ENCODE measurements at regions not wholly inside any gene's neighbourhood (a gene's known extent, or its start where the extent isn't known, plus 50 kb on each side); places are given as distances from the start of the nearest gene placed in this dataset.

- no peaks in the 10 kb centered on the region for H3K4me1 ChIP-seq (ENCODE audit: control insufficient read depth, insufficient read depth, low read length)
- H3K9me3 ChIP-seq (ENCODE audit: control insufficient read depth, insufficient read depth, low read length): no peaks in the 10 kb centered on the region
- H3K27ac ChIP-seq (ENCODE audit: low read depth, low read length): no peak overlapping the region
- no peak overlapping the region for H3K4me3 ChIP-seq (ENCODE audit: low read depth, low read length)
- no peaks in the 10 kb centered on the region for H3K36me3 ChIP-seq (ENCODE audit: control insufficient read depth, insufficient read depth, low read length)
- H3K9ac ChIP-seq (ENCODE audit: low read depth, low read length): no peak overlapping the region
- H3K27me3 ChIP-seq (ENCODE audit: control insufficient read depth, insufficient read depth, low read length): no peaks in the 10 kb centered on the region
Observed at GRCh38 chr21:35843911-35844667, 216.2 kb downstream of the SETD4 start.

- H3K9me3 ChIP-seq (ENCODE audit: control insufficient read depth, insufficient read depth, low read length): no peaks in the 10 kb centered on the region
- no peaks in the 10 kb centered on the region for H3K4me1 ChIP-seq (ENCODE audit: control insufficient read depth, insufficient read depth, low read length)
- H3K27ac ChIP-seq (ENCODE audit: low read depth, low read length): no peak overlapping the region
- H3K27me3 ChIP-seq (ENCODE audit: control insufficient read depth, insufficient read depth, low read length): no peaks in the 10 kb centered on the region
- no peak overlapping the region for H3K9ac ChIP-seq (ENCODE audit: low read depth, low read length)
- no peaks in the 10 kb centered on the region for H3K36me3 ChIP-seq (ENCODE audit: control insufficient read depth, insufficient read depth, low read length)
- H3K4me3 ChIP-seq (ENCODE audit: low read depth, low read length): no peak overlapping the region
Observed at GRCh38 chr21:35840949-35841348, 219.4 kb downstream of the SETD4 start.

- H3K4me1 ChIP-seq (ENCODE audit: control insufficient read depth, insufficient read depth, low read length): no peaks in the 10 kb centered on the region
- no peak overlapping the region for H3K4me3 ChIP-seq (ENCODE audit: low read depth, low read length)
- H3K36me3 ChIP-seq (ENCODE audit: control insufficient read depth, insufficient read depth, low read length): no peaks in the 10 kb centered on the region
- no peaks in the 10 kb centered on the region for H3K9me3 ChIP-seq (ENCODE audit: control insufficient read depth, insufficient read depth, low read length)
- no peaks in the 10 kb centered on the region for H3K27me3 ChIP-seq (ENCODE audit: control insufficient read depth, insufficient read depth, low read length)
- no peak overlapping the region for H3K9ac ChIP-seq (ENCODE audit: low read depth, low read length)
- H3K27ac ChIP-seq (ENCODE audit: low read depth, low read length): no peak overlapping the region
Observed at GRCh38 chr21:35840197-35840799, 220.0 kb downstream of the SETD4 start.

- Histone ChIP-seq H3K27me3 (ENCODE audit: control insufficient read depth, insufficient read depth, low read length) (no peaks in the 10 kb centered on the region), H3K27ac (ENCODE audit: low read depth, low read length) (no peak overlapping the region), H3K9ac (ENCODE audit: low read depth, low read length) (no peak overlapping the region), H3K9me3 (ENCODE audit: control insufficient read depth, insufficient read depth, low read length) (no peaks in the 10 kb centered on the region), H3K36me3 (ENCODE audit: control insufficient read depth, insufficient read depth, low read length) (no peaks in the 10 kb centered on the region), H3K4me3 (ENCODE audit: low read depth, low read length) (no peak overlapping the region), H3K4me1 (ENCODE audit: control insufficient read depth, insufficient read depth, low read length) (no peaks in the 10 kb centered on the region)
Observed at GRCh38 chr21:35838987-35839763, 221.2 kb downstream of the SETD4 start.

GRCh38 chr21:35838350-35838749 lies 222.0 kb downstream of the SETD4 start:
- Histone ChIP-seq H3K9ac (ENCODE audit: low read depth, low read length) (no peak overlapping the region), H3K4me1 (ENCODE audit: control insufficient read depth, insufficient read depth, low read length) (no peaks in the 10 kb centered on the region), H3K36me3 (ENCODE audit: control insufficient read depth, insufficient read depth, low read length) (no peaks in the 10 kb centered on the region), H3K4me3 (ENCODE audit: low read depth, low read length) (no peak overlapping the region), H3K27me3 (ENCODE audit: control insufficient read depth, insufficient read depth, low read length) (no peaks in the 10 kb centered on the region), H3K9me3 (ENCODE audit: control insufficient read depth, insufficient read depth, low read length) (no peaks in the 10 kb centered on the region), H3K27ac (ENCODE audit: low read depth, low read length) (no peak overlapping the region)

GRCh38 chr21:35833991-35834390 lies 226.3 kb downstream of the SETD4 start:
- Histone ChIP-seq H3K4me1 (ENCODE audit: control insufficient read depth, insufficient read depth, low read length) (peaks cover 4% of the 10 kb centered on the region; the same call in 1 of the 2 replicates), H3K36me3 (ENCODE audit: control insufficient read depth, insufficient read depth, low read length) (no peaks in the 10 kb centered on the region), H3K27me3 (ENCODE audit: control insufficient read depth, insufficient read depth, low read length) (no peaks in the 10 kb centered on the region), H3K9ac (ENCODE audit: low read depth, low read length) (no peak overlapping the region), H3K4me3 (ENCODE audit: low read depth, low read length) (no peak overlapping the region), H3K27ac (ENCODE audit: low read depth, low read length) (no peak overlapping the region), H3K9me3 (ENCODE audit: control insufficient read depth, insufficient read depth, low read length) (no peaks in the 10 kb centered on the region)

GRCh38 chr21:35833388-35833787 lies 226.9 kb downstream of the SETD4 start:
- Histone ChIP-seq H3K9ac (ENCODE audit: low read depth, low read length) (no peak overlapping the region), H3K9me3 (ENCODE audit: control insufficient read depth, insufficient read depth, low read length) (no peaks in the 10 kb centered on the region), H3K27ac (ENCODE audit: low read depth, low read length) (no peak overlapping the region), H3K27me3 (ENCODE audit: control insufficient read depth, insufficient read depth, low read length) (no peaks in the 10 kb centered on the region), H3K36me3 (ENCODE audit: control insufficient read depth, insufficient read depth, low read length) (no peaks in the 10 kb centered on the region), H3K4me1 (ENCODE audit: control insufficient read depth, insufficient read depth, low read length) (peaks cover 5% of the 10 kb centered on the region; the same call in 1 of the 2 replicates), H3K4me3 (ENCODE audit: low read depth, low read length) (no peak overlapping the region)

- Histone ChIP-seq H3K27me3 (ENCODE audit: control insufficient read depth, insufficient read depth, low read length) (no peaks in the 10 kb centered on the region), H3K4me1 (ENCODE audit: control insufficient read depth, insufficient read depth, low read length) (peaks cover 5% of the 10 kb centered on the region; the same call in 1 of the 2 replicates), H3K9ac (ENCODE audit: low read depth, low read length) (no peak overlapping the region), H3K36me3 (ENCODE audit: control insufficient read depth, insufficient read depth, low read length) (no peaks in the 10 kb centered on the region), H3K9me3 (ENCODE audit: control insufficient read depth, insufficient read depth, low read length) (no peaks in the 10 kb centered on the region), H3K4me3 (ENCODE audit: low read depth, low read length) (no peak overlapping the region), H3K27ac (ENCODE audit: low read depth, low read length) (no peak overlapping the region)
Observed at GRCh38 chr21:35831230-35831629, 229.1 kb downstream of the SETD4 start.

GRCh38 chr21:35829067-35829466 lies 231.3 kb downstream of the SETD4 start:
- no peaks in the 10 kb centered on the region for H3K27me3 ChIP-seq (ENCODE audit: control insufficient read depth, insufficient read depth, low read length)
- H3K4me1 ChIP-seq (ENCODE audit: control insufficient read depth, insufficient read depth, low read length): peaks cover 5% of the 10 kb centered on the region; the same call in 1 of the 2 replicates
- H3K27ac ChIP-seq (ENCODE audit: low read depth, low read length): no peak overlapping the region
- no peak overlapping the region for H3K9ac ChIP-seq (ENCODE audit: low read depth, low read length)
- H3K36me3 ChIP-seq (ENCODE audit: control insufficient read depth, insufficient read depth, low read length): no peaks in the 10 kb centered on the region
- H3K4me3 ChIP-seq (ENCODE audit: low read depth, low read length): no peak overlapping the region
- no peaks in the 10 kb centered on the region for H3K9me3 ChIP-seq (ENCODE audit: control insufficient read depth, insufficient read depth, low read length)

GRCh38 chr21:35828161-35828560 lies 232.2 kb downstream of the SETD4 start:
- no peak overlapping the region for H3K27ac ChIP-seq (ENCODE audit: low read depth, low read length)
- H3K9me3 ChIP-seq (ENCODE audit: control insufficient read depth, insufficient read depth, low read length): no peaks in the 10 kb centered on the region
- H3K27me3 ChIP-seq (ENCODE audit: control insufficient read depth, insufficient read depth, low read length): no peaks in the 10 kb centered on the region
- no peaks in the 10 kb centered on the region for H3K36me3 ChIP-seq (ENCODE audit: control insufficient read depth, insufficient read depth, low read length)
- H3K9ac ChIP-seq (ENCODE audit: low read depth, low read length): no peak overlapping the region
- H3K4me1 ChIP-seq (ENCODE audit: control insufficient read depth, insufficient read depth, low read length): peaks cover 5% of the 10 kb centered on the region; the same call in 1 of the 2 replicates
- H3K4me3 ChIP-seq (ENCODE audit: low read depth, low read length): no peak overlapping the region

GRCh38 chr21:35827004-35827403 lies 233.3 kb downstream of the SETD4 start:
- no peaks in the 10 kb centered on the region for H3K27me3 ChIP-seq (ENCODE audit: control insufficient read depth, insufficient read depth, low read length)
- no peak overlapping the region for H3K27ac ChIP-seq (ENCODE audit: low read depth, low read length)
- no peak overlapping the region for H3K4me3 ChIP-seq (ENCODE audit: low read depth, low read length)
- H3K9me3 ChIP-seq (ENCODE audit: control insufficient read depth, insufficient read depth, low read length): no peaks in the 10 kb centered on the region
- peaks cover 5% of the 10 kb centered on the region; the same call in 1 of the 2 replicates for H3K4me1 ChIP-seq (ENCODE audit: control insufficient read depth, insufficient read depth, low read length)
- H3K9ac ChIP-seq (ENCODE audit: low read depth, low read length): no peak overlapping the region
- no peaks in the 10 kb centered on the region for H3K36me3 ChIP-seq (ENCODE audit: control insufficient read depth, insufficient read depth, low read length)

Data from HUES48 (cell line).